H1 (cell line): ENCODE measurements at regions not wholly inside any gene's neighbourhood (a gene's known extent, or its start where the extent isn't known, plus 50 kb on each side); places are given as distances from the start of the nearest gene placed in this dataset.

Experiments used
- CTCF ChIA-PET: fragments of 300-600 bp; sonication (Branson Sonifier 250); formaldehyde crosslinking; loops from one replicate; lab custom pipeline; 2021; ENCODE audit not compliant: partially characterized antibody; lab: Charles Lee
- POLR2A ChIA-PET: fragments of 300-600 bp; sonication (Branson Sonifier 250); formaldehyde crosslinking; loops from one replicate; lab custom pipeline; 2021; ENCODE audit warnings: inconsistent platforms; ENCODE audit not compliant: partially characterized antibody; lab: Charles Lee
- DNase-seq, 2 experiments: peaks; one replicate each; pipeline versions ENCODE4 v3.0.0 to v3.0.0-alpha.2; 2010 to 2022; ENCODE audit warnings: low spot score in 2 of 2, low read depth in 1 of 2, mixed read lengths in 1 of 2
- FAIRE-seq: peaks from 2 replicates; lab custom pipeline; 2011; peaks lifted over from hg19 to GRCh38; lab: Jason Lieb, UNC
- H2AFZ ChIP-seq: 2 replicates; pipeline ENCODE4 v1.8.1; 2012; ENCODE audit warnings: low read length, inconsistent platforms
- H2AK5ac ChIP-seq: 2 replicates; pipeline ENCODE4 v1.6.1; 2013; ENCODE audit warnings: low read depth, low read length
- H2BK120ac ChIP-seq: replicated peaks from 2 replicates; pipeline ENCODE3; 2013; ENCODE audit warnings: low read depth, low read length, inconsistent platforms
- H2BK12ac ChIP-seq: 2 replicates; pipeline ENCODE4 v1.6.1; 2013; ENCODE audit warnings: low read depth, low read length
- H2BK15ac ChIP-seq: 2 replicates; pipeline ENCODE4 v1.6.1; 2013; ENCODE audit warnings: low read length
- H2BK20ac ChIP-seq: 2 replicates; pipeline ENCODE4 v1.6.1; 2013; ENCODE audit warnings: low read length
- H2BK5ac ChIP-seq: 2 replicates; pipeline ENCODE4 v1.6.1; 2013; ENCODE audit warnings: low read depth, low read length
- H3K14ac ChIP-seq: 2 replicates; pipeline ENCODE4 v1.6.1; 2013; ENCODE audit warnings: inconsistent platforms; ENCODE audit not compliant: insufficient read length
- H3K18ac ChIP-seq: 2 replicates; pipeline ENCODE4 v1.6.1; 2013; ENCODE audit warnings: low read length; ENCODE audit errors: extremely low read depth
- H3K23ac ChIP-seq: 2 replicates; pipeline ENCODE4 v1.6.1; 2013; ENCODE audit warnings: inconsistent platforms; ENCODE audit not compliant: insufficient read length
- H3K23me2 ChIP-seq: 2 replicates; pipeline ENCODE4 v1.6.1; 2013; ENCODE audit warnings: low read depth, low read length
- H3K27ac ChIP-seq: 2 replicates; pipeline ENCODE4 v1.6.1; 2011; ENCODE audit warnings: low read depth, low read length, inconsistent platforms
- H3K27me3 ChIP-seq, 4 experiments: replicated peaks in 1 of 4; 1 replicate in 1 of 4; 2 replicates in 3 of 4; pipeline versions ENCODE4 v1.6.1 to v1.8.1; 2011 to 2013; ENCODE audit warnings: low read length in 3 of 4, mild to moderate bottlenecking in 3 of 4, inconsistent platforms in 2 of 4, mixed read lengths in 2 of 4, moderate library complexity in 1 of 4; ENCODE audit not compliant: control insufficient read depth in 3 of 4, insufficient read depth in 3 of 4; ENCODE audit errors: extremely low read depth in 1 of 4
- H3K36me3 ChIP-seq, 4 experiments: 2 replicates each; pipeline versions ENCODE4 v1.6.1 to v1.8.1; 2011 to 2013; ENCODE audit warnings: mild to moderate bottlenecking in 4 of 4, low read length in 3 of 4, moderate library complexity in 2 of 4, control low read depth in 1 of 4, inconsistent platforms in 1 of 4; ENCODE audit not compliant: insufficient read depth in 4 of 4, control insufficient read depth in 2 of 4
- H3K4ac ChIP-seq: replicated peaks from 2 replicates; pipeline ENCODE3; 2013; ENCODE audit warnings: low read length, low read depth, mixed read lengths, inconsistent platforms; ENCODE audit not compliant: insufficient read length
- H3K4me1 ChIP-seq, 4 experiments: replicated peaks in 1 of 4; 1 replicate in 1 of 4; 2 replicates in 3 of 4; pipeline versions ENCODE4 v1.6.1 to v1.8.1; 2011 to 2013; ENCODE audit warnings: low read length in 3 of 4, inconsistent platforms in 2 of 4, mixed read lengths in 1 of 4; ENCODE audit not compliant: insufficient read depth in 4 of 4, control insufficient read depth in 3 of 4
- H3K4me2 ChIP-seq, 2 experiments: 2 replicates each; pipeline versions ENCODE4 v1.6.1 to v1.8.1; 2011 to 2013; ENCODE audit warnings: low read depth in 2 of 2, low read length in 2 of 2, control low read depth in 1 of 2, inconsistent platforms in 1 of 2, mild to moderate bottlenecking in 1 of 2; ENCODE audit not compliant: insufficient read depth in 1 of 2
- H3K4me3 ChIP-seq, 4 experiments: fragments of 200-600, 300-600 bp in 1 of 4; sonication (generic), shearing (Covaris generic), sonication (Bioruptor Twin) in 1 of 4; 2 replicates each; pipeline versions ENCODE4 v1.5.1 to v1.8.1; 2011 to 2016; ENCODE audit warnings: low read length in 4 of 4, low read depth in 3 of 4, control low read depth in 2 of 4, inconsistent platforms in 2 of 4, mild to moderate bottlenecking in 2 of 4, mixed read lengths in 1 of 4, moderate library complexity in 1 of 4; ENCODE audit not compliant: insufficient read depth in 2 of 4; ENCODE audit errors: extremely low read depth in 1 of 4
- H3K56ac ChIP-seq: replicated peaks from 2 replicates; pipeline ENCODE3; 2013; ENCODE audit warnings: low read depth, mild to moderate bottlenecking, mixed read lengths, low read length, inconsistent platforms; ENCODE audit not compliant: insufficient read length
- H3K79me1 ChIP-seq: 2 replicates; pipeline ENCODE4 v1.6.1; 2013; ENCODE audit warnings: low read depth, low read length, control low read depth
- H3K79me2 ChIP-seq, 2 experiments: 2 replicates each; pipeline versions ENCODE4 v1.6.1 to v1.8.1; 2012 to 2013; ENCODE audit warnings: low read length in 2 of 2, mild to moderate bottlenecking in 2 of 2, inconsistent platforms in 1 of 2; ENCODE audit not compliant: insufficient read depth in 2 of 2, control insufficient read depth in 1 of 2
- H3K9ac ChIP-seq, 4 experiments: replicated peaks in 1 of 4; 1 replicate in 1 of 4; 2 replicates in 3 of 4; pipeline versions ENCODE4 v1.6.1 to v1.8.1; 2011 to 2013; ENCODE audit warnings: low read depth in 3 of 4, low read length in 3 of 4, control low read depth in 2 of 4, mild to moderate bottlenecking in 2 of 4, moderate library complexity in 2 of 4, inconsistent platforms in 1 of 4; ENCODE audit errors: extremely low read depth in 1 of 4
- H3K9me3 ChIP-seq, 2 experiments: 2 replicates each; pipeline versions ENCODE4 v1.6.1 to v1.8.1; 2012 to 2013; ENCODE audit warnings: mild to moderate bottlenecking in 2 of 2, moderate library complexity in 2 of 2, control low read depth in 1 of 2, inconsistent platforms in 1 of 2, low read depth in 1 of 2, low read length in 1 of 2, mixed read lengths in 1 of 2; ENCODE audit not compliant: insufficient read depth in 2 of 2
- H4K20me1 ChIP-seq, 2 experiments: replicated peaks in 1 of 2; 2 replicates each; pipeline versions ENCODE3 to v1.8.1; 2011 to 2013; ENCODE audit warnings: inconsistent platforms in 2 of 2, low read length in 2 of 2, mild to moderate bottlenecking in 1 of 2; ENCODE audit not compliant: insufficient read depth in 2 of 2, control insufficient read depth in 1 of 2
- H4K5ac ChIP-seq: 2 replicates; pipeline ENCODE4 v1.6.1; 2013; ENCODE audit warnings: low read length, low read depth, mixed read lengths, inconsistent platforms; ENCODE audit not compliant: insufficient read length
- H4K8ac ChIP-seq: 2 replicates; pipeline ENCODE4 v1.8.0; 2013; ENCODE audit warnings: mild to moderate bottlenecking, moderate library complexity, low read length, inconsistent platforms; ENCODE audit not compliant: insufficient read depth; ENCODE audit errors: extremely low read depth
- H4K91ac ChIP-seq: replicated peaks from 2 replicates; pipeline ENCODE3; 2013; ENCODE audit warnings: low read length, mixed read lengths, inconsistent platforms; ENCODE audit not compliant: insufficient read length
- BRCA1 ChIP-seq: IDR thresholded peaks from 2 replicates; pipeline ENCODE4 v1.6.1; 2012; ENCODE audit warnings: low read depth, low read length, improper control_type of control experiment
- CEBPB ChIP-seq: IDR thresholded peaks from 2 replicates; pipeline ENCODE4 v1.6.1; 2012; ENCODE audit warnings: low read depth, low read length
- JUN ChIP-seq: IDR thresholded peaks from 2 replicates; pipeline ENCODE4 v1.6.1; 2011; ENCODE audit warnings: low read depth, mild to moderate bottlenecking, improper control_type of control experiment, low read length
- KDM4A ChIP-seq: IDR thresholded peaks from one replicate; pipeline ENCODE4 v1.7.1; 2012; ENCODE audit warnings: low read depth, mild to moderate bottlenecking, moderate library complexity, low read length, inconsistent platforms; ENCODE audit not compliant: severe bottlenecking
- KDM5A ChIP-seq: fragments of 200-600 bp; IDR thresholded peaks from 2 replicates; pipeline ENCODE4 v1.7.1; 2012; ENCODE audit warnings: mild to moderate bottlenecking, low read length, inconsistent platforms, mixed read lengths
- TAF7 ChIP-seq: optimal IDR thresholded peaks from 2 replicates; pipeline ENCODE3; 2011; ENCODE audit warnings: low read depth, mild to moderate bottlenecking, inconsistent platforms, low read length, moderate library complexity, borderline replicate concordance
- TBP ChIP-seq: IDR thresholded peaks from 2 replicates; pipeline ENCODE4 v1.6.1; 2011; ENCODE audit warnings: low read depth, low read length, improper control_type of control experiment
- WGBS, 2 experiments: shearing (Covaris generic) in 1 of 2; methylation state at CpG; one replicate each; pipeline versions ENCODE4 v1.1.6 to v1.1.7; 2013 to 2015; ENCODE audit warnings: low lambda C conversion rate in 2 of 2, mixed read lengths in 2 of 2, inconsistent platforms in 1 of 2, low coverage in 1 of 2, missing lambda C conversion rate in 1 of 2; ENCODE audit not compliant: insufficient replicate concordance in 2 of 2, insufficient coverage in 1 of 2, insufficient read length in 1 of 2; ENCODE audit errors: extremely low coverage in 1 of 2, missing lambda C conversion rate in 1 of 2; 5-methylcytosine and 5-hydroxymethylcytosine counted together

DNA sequence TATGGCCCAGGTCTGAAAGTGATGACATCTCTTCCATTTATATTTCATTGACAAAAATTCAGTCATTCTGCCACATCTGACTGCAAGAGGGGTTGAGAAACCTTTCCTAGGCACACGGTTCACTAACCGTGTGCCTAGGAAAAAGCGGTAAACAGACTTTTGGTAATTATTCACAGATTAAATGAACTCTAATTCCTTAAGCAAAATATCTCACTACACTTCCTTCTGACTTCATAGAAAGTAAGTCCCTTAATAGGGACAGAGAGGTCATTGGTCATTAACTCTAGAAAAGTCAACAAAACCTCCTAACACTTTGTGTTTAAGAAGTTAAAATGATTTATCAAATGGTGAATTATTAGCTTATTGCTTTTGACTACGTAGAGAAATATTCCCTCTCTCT is 205.1 kb downstream of the PDHA2 start:
- H3K79me2 ChIP-seq, result no peaks in the 10 kb centered on the region
- 98% methylated on average over 4 of the region's 4 CpGs; no CpG with 5 or more reads in 1 of the 2 experiments for WGBS, 2 experiments
- H3K23me2 ChIP-seq, result no peaks in the 10 kb centered on the region
- H3K4me3 ChIP-seq, result no peak overlapping the region
- H3K4me2 ChIP-seq, result no peak overlapping the region
- CTCF ChIA-PET, result no interaction called here
- H3K36me3 ChIP-seq, result no peaks in the 10 kb centered on the region
- no peak overlapping the region for H2BK20ac ChIP-seq
- H3K4me1 ChIP-seq, result no peaks in the 10 kb centered on the region
- H3K56ac ChIP-seq, result no peak overlapping the region
- H3K4ac ChIP-seq, result no peak overlapping the region
- no peak overlapping the region for H2BK5ac ChIP-seq
- no peak overlapping the region for H3K14ac ChIP-seq
- no peak overlapping the region for H2BK15ac ChIP-seq
- no peak for DNase-seq
- H3K27me3 ChIP-seq, result no peaks in the 10 kb centered on the region
- no peaks in the 10 kb centered on the region for H3K9me3 ChIP-seq
- no peak for TF ChIP-seq KDM4A
- TF ChIP-seq TBP, result no peak
- TF ChIP-seq TAF7, result no peak
- no peak for TF ChIP-seq JUN
- TF ChIP-seq CEBPB, result no peak
- TF ChIP-seq BRCA1, result no peak
- TF ChIP-seq KDM5A, result no peak
- no peak for FAIRE-seq
- POLR2A ChIA-PET, result no interaction called here
- no peak overlapping the region for H3K9ac ChIP-seq
- no peaks in the 10 kb centered on the region for H4K20me1 ChIP-seq
- no peak overlapping the region for H2AFZ ChIP-seq
- no peak overlapping the region for H2BK12ac ChIP-seq
- H2AK5ac ChIP-seq, result no peak overlapping the region
- no peak overlapping the region for H2BK120ac ChIP-seq
- H4K91ac ChIP-seq, result no peak overlapping the region
- H3K18ac ChIP-seq, result no peak overlapping the region
- no peak overlapping the region for H3K27ac ChIP-seq
- H4K8ac ChIP-seq, result no peak overlapping the region
- no peak overlapping the region for H4K5ac ChIP-seq
- H3K23ac ChIP-seq, result no peak overlapping the region
- H3K79me1 ChIP-seq, result no peaks in the 10 kb centered on the region
